OCI-LY7 (cell line): ENCODE measurements at regions not wholly inside any gene's neighbourhood (a gene's known extent, or its start where the extent isn't known, plus 50 kb on each side); places are given as distances from the start of the nearest gene placed in this dataset.
"Not testable (repeated sequence)": the region's sequence is repeated elsewhere in the genome, so short reads cannot be mapped to it uniquely, and the experiment has no call there.

ENCODE experiments used
- BruUV-seq: library from RNA; stranded (reverse); fragments of 400-500 nt; replicated peaks from 2 replicates; lab custom pipeline; 2021; lab: Mats Ljungman, UMichigan
- CTCF ChIA-PET: fragments of 300-600 bp; sonication (Branson Sonifier 250); formaldehyde crosslinking; loops from one replicate; lab custom pipeline; 2022; ENCODE audit warnings: antibody characterized with exemption; ENCODE audit not compliant: unreplicated experiment; lab: Charles Lee
- POLR2A ChIA-PET: fragments of 300-600 bp; sonication (Branson Sonifier 250); formaldehyde crosslinking; loops from one replicate; lab custom pipeline; 2022; ENCODE audit warnings: antibody characterized with exemption; lab: Charles Lee
- DNase-seq: peaks from one replicate; pipeline ENCODE4 v3.0.0-alpha.2; 2015; ENCODE audit warnings: low spot score
- H2AFZ ChIP-seq: fragments of 200-600 bp; sonication (generic), shearing (Covaris generic); 2 replicates; pipeline ENCODE4 v1.6.1; 2014; ENCODE audit warnings: mild to moderate bottlenecking, antibody characterized with exemption, low read length, moderate library complexity
- H3K27ac ChIP-seq: fragments of 200-600 bp; sonication (generic); 2 replicates; pipeline ENCODE4 v1.5.1; 2014; ENCODE audit warnings: mixed run types, low read depth, mild to moderate bottlenecking, moderate library complexity, low read length, inconsistent platforms; ENCODE audit not compliant: poor library complexity, severe bottlenecking
- H3K36me3 ChIP-seq: fragments of 200-600 bp; sonication (generic); 2 replicates; pipeline ENCODE4 v1.6.1; 2014; ENCODE audit warnings: mild to moderate bottlenecking, antibody characterized with exemption, low read length, moderate library complexity, mixed read lengths; ENCODE audit not compliant: insufficient read depth
- H3K4me1 ChIP-seq: fragments of 200-600 bp; sonication (generic); 2 replicates; pipeline ENCODE4 v1.5.1; 2014; ENCODE audit warnings: mild to moderate bottlenecking, low read length; ENCODE audit not compliant: insufficient read depth, poor library complexity, severe bottlenecking
- H3K4me2 ChIP-seq: fragments of 200-600 bp; sonication (generic); 2 replicates; pipeline ENCODE4 v1.6.1; 2014; ENCODE audit warnings: mild to moderate bottlenecking, low read length
- H3K4me3 ChIP-seq: fragments of 200-600 bp; sonication (generic); 2 replicates; pipeline ENCODE4 v1.5.1; 2014; ENCODE audit warnings: mild to moderate bottlenecking, low read depth, low read length; ENCODE audit not compliant: poor library complexity, severe bottlenecking
- H3K79me2 ChIP-seq: fragments of 200-600 bp; sonication (generic); 2 replicates; pipeline ENCODE4 v1.6.1; 2016; ENCODE audit warnings: low read depth, mild to moderate bottlenecking, low read length, moderate library complexity, mixed read lengths; ENCODE audit not compliant: insufficient read depth
- H3K9me2 ChIP-seq: fragments of 200-600 bp; sonication (generic); 2 replicates; pipeline ENCODE4 v1.6.1; 2016; ENCODE audit warnings: mild to moderate bottlenecking, low read length, mixed read lengths; ENCODE audit not compliant: insufficient read depth
- H3K9me3 ChIP-seq: fragments of 200-600 bp; sonication (generic); 2 replicates; pipeline ENCODE4 v1.6.1; 2014; ENCODE audit warnings: mild to moderate bottlenecking, mixed run types, low read length, mixed read lengths
- H4K20me1 ChIP-seq: fragments of 200-600 bp; sonication (generic); 2 replicates; pipeline ENCODE4 v1.6.1; 2014; ENCODE audit warnings: mild to moderate bottlenecking, antibody characterized with exemption, low read length, moderate library complexity, mixed read lengths; ENCODE audit not compliant: insufficient read depth
- EZH2phosphoT487 ChIP-seq: fragments of 200-600 bp; sonication (generic); IDR thresholded peaks from 2 replicates; pipeline ENCODE4 v1.6.1; 2018; ENCODE audit warnings: low read depth, borderline replicate concordance, mild to moderate bottlenecking, mixed run types, antibody characterized with exemption, low read length, moderate library complexity, mixed read lengths
- intact Hi-C: fragments of 100-400 bp; cut with micrococcal nuclease; formaldehyde crosslinking; loops from one replicate; pipeline ENCODE4 v1.10.0; 2022; ENCODE audit not compliant: unreplicated experiment
- TF ChIP-seq, protein P1 (sequence below): fragments of 200-600 bp; sonication (generic); conservative IDR thresholded peaks from 2 replicates; pipeline ENCODE4 v1.5.1; 2014; ENCODE audit warnings: mild to moderate bottlenecking, antibody characterized with exemption, low read length, moderate library complexity, mixed read lengths

DNA sequence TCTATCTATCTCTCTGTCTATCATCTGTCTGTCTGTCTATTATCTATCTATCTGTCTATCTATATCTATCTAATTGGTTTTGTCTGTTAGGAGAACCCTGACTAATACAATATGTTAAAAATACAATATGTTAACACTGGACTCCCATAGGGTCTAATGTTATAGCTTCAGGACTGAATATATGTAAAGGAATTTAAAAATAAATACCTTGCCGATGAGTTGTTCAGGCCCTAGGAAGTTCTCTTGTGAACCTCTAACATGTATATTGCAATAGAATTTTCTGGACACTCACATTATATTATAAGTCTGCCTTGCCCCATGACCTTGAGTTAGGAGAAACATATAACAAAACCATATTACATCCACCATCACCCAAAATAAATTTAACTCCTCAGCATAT lies 900.6 kb downstream of the NCAM2 start:
- DNase-seq: no peak
- H3K4me2 ChIP-seq: no peak overlapping the region
- no peaks in the 10 kb centered on the region for H3K4me1 ChIP-seq
- no peak overlapping the region for H2AFZ ChIP-seq
- intact Hi-C loops: no loop called here
- 0 out of 2 replicates have a peak, but pooled peaks cover 12% of the 10 kb centered on the region for H3K9me3 ChIP-seq
- no peaks in the 10 kb centered on the region for H3K79me2 ChIP-seq
- H3K27ac ChIP-seq: no peak overlapping the region
- ChIA-PET CTCF (no interaction called here), POLR2A (interaction anchor here (0.6 kb wide), 1 partner anchor 12 kb away, joined by 3 read pairs; no protein-coding TSS in a partner anchor)
- no peak overlapping the region for H3K4me3 ChIP-seq
- TF ChIP-seq, protein P1, sequence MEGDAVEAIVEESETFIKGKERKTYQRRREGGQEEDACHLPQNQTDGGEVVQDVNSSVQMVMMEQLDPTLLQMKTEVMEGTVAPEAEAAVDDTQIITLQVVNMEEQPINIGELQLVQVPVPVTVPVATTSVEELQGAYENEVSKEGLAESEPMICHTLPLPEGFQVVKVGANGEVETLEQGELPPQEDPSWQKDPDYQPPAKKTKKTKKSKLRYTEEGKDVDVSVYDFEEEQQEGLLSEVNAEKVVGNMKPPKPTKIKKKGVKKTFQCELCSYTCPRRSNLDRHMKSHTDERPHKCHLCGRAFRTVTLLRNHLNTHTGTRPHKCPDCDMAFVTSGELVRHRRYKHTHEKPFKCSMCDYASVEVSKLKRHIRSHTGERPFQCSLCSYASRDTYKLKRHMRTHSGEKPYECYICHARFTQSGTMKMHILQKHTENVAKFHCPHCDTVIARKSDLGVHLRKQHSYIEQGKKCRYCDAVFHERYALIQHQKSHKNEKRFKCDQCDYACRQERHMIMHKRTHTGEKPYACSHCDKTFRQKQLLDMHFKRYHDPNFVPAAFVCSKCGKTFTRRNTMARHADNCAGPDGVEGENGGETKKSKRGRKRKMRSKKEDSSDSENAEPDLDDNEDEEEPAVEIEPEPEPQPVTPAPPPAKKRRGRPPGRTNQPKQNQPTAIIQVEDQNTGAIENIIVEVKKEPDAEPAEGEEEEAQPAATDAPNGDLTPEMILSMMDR: no peak
- TF ChIP-seq EZH2phosphoT487: no peak
- BruUV-seq: no TSS peak
- no peaks in the 10 kb centered on the region for H4K20me1 ChIP-seq
- H3K9me2 ChIP-seq: no peaks in the 10 kb centered on the region
- no peaks in the 10 kb centered on the region for H3K36me3 ChIP-seq

DNA sequence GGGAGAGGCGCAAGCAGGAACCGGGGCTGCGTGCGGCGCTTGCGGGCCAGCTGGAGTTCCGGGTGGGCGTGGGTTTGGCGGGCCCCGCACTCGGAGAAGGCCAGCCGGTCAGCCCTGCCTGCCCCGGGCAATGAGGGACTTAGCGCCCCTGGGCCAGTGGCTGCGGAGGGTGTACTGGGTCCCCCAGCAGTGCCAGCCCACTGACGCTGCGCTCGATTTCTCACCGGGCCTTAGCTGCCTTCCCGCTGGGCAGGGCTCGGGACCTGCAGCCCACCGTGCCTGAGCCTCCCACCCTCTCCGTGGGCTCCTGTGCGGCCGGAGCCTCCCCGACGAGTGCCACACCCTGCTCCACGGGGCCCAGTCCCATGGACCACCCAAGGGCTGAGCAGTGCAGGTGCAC lies 904.2 kb downstream of the NCAM2 start:
- H3K79me2 ChIP-seq, H3K36me3 ChIP-seq, CTCF ChIA-PET, H3K27ac ChIP-seq, H3K4me1 ChIP-seq, H3K9me2 ChIP-seq, H3K4me3 ChIP-seq, intact Hi-C loops, H2AFZ ChIP-seq, BruUV-seq, H4K20me1 ChIP-seq, POLR2A ChIA-PET, H3K4me2 ChIP-seq, DNase-seq: not testable (repeated sequence)
- H3K9me3 ChIP-seq: peaks cover 20% of the 10 kb centered on the region; the same call in 1 of the 2 replicates

DNA sequence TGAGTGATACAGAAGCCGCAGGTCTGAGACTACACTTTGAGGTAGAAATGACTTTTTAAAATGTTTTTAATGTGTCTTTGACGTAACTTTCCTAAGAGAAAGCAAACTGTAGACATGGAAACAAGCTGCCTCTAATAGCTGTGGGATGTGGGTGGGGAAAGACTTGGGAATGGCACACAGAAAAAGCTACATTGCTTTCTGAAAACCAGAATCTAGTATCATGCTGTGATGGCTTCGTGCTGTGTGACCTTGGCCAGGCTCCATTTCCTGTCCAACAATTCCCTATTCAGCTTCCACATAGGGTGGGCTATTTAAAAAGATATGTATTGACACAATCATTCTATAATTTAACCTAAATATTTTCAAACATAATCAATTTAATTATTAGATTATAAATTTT lies 909.1 kb downstream of the NCAM2 start:
- no peaks in the 10 kb centered on the region for H3K9me2 ChIP-seq
- no peaks in the 10 kb centered on the region for H3K36me3 ChIP-seq
- no peak overlapping the region for H2AFZ ChIP-seq
- H3K4me3 ChIP-seq: no peak overlapping the region
- H3K4me1 ChIP-seq: no peaks in the 10 kb centered on the region
- H3K79me2 ChIP-seq: no peaks in the 10 kb centered on the region
- POLR2A ChIA-PET: no interaction called here
- CTCF ChIA-PET: no interaction called here
- no peak overlapping the region for H3K27ac ChIP-seq
- TF ChIP-seq, protein P1: no peak
- no peak for TF ChIP-seq EZH2phosphoT487
- no peak for DNase-seq
- no TSS peak for BruUV-seq
- no peak overlapping the region for H3K4me2 ChIP-seq
- H3K9me3 ChIP-seq: peaks cover 12% of the 10 kb centered on the region; the same call in 1 of the 2 replicates
- intact Hi-C loops: no loop called here
- no peaks in the 10 kb centered on the region for H4K20me1 ChIP-seq
